Head of caudate nucleus (tissue), 42 donors: ENCODE measurements at regions not wholly inside any gene's neighbourhood (a gene's known extent, or its start where the extent isn't known, plus 50 kb on each side); places are given as distances from the start of the nearest gene placed in this dataset.
"Not testable (repeated sequence)": the region's sequence is repeated elsewhere in the genome, so short reads cannot be mapped to it uniquely, and the experiment has no call there.

ENCODE experiments used
- DNase-seq, 42 donors: peaks; one replicate each; pipeline versions ENCODE4 v3.0.0 to v3.0.0-alpha.2; 2020 to 2021; ENCODE audit warnings: mixed read lengths in 7 of 42
- intact Hi-C: fragments of 100-400 bp; cut with DNase I; formaldehyde crosslinking; loops from one replicate; pipeline ENCODE4 v1.15.0; 2022

DNA sequence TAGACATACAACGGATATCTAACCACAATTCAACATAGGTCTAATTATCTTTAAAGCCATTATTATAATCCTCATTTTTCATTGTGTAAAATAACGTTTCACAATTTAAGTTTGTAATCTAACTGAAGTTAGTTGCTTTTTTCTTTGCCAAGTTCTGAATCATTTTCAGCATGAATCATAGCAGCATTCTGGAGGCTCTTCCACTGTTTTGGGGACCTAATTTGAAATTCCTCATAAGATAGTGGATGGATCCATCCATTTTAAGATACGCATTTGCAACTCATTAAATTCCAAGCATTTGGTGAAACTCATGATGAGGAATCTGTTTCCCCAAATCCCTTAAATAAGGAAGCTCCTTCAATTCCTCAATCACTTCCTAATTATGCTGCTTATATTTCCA lies 447.1 kb upstream of the CDH10 start:
- intact Hi-C loops, result no loop called here
- no peak for DNase-seq

DNA sequence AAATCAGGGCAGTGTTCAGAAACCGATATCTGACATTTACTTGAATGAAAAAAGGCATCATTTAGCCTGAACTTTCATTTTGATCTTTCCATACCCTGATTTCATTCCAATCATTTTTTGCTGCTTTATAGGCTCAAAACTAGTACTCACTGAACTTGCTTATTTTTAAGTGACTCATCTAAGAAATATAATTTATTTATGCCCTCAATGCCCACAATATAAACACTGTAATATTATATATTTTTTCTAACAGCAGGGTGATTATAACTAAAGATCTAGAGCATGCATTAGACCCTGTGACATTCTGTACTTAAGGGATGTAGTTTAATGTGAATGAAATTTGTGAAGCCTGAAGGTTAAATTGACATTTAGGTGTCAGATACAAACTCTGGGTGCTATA lies 446.1 kb upstream of the CDH10 start:
- no peak for DNase-seq

DNA sequence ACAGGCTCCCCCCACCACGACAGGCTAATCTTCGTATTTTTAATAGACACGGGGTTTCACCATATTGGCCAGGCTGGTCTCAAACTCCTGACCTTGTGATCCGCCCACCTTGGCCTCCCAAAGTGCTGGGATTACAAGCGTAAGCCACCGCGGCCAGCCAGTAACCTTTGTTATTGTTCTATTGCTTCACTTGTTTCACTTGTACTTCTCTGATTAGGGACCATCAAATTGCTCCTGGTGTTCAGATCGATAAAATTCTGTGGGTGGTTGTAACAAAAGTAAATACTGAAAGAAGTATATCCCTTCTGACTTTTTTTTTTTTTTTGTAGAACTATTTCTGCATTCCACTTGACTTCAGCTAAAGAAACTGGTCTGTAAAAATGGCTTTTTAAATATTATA lies 445.5 kb upstream of the CDH10 start:
- intact Hi-C loops, result no loop called here
- no peak for DNase-seq

More for the DNA sequence above, 446.1 kb upstream of the CDH10 start:
- intact Hi-C loops, result no loop called here

DNA sequence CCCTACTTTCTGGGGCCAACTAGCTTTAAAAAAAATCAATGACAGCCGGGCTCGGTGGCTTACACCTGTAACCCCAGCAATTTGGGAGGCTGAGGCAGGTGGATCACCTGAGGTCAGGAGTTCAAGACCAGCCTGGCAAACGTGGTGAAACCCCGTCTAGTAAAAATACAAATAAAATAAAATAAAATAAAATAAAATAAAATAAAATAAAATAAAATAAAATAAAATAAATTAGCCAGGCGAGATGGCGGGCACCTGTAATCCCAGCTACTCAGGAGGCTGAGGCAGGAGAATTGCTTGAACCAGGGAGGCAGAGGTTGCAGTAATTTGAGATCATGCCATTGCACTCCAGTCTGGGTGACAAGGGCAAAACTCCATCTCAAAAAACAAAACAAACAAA lies 443.9 kb upstream of the CDH10 start:
- intact Hi-C loops, DNase-seq: not testable (repeated sequence)

DNA sequence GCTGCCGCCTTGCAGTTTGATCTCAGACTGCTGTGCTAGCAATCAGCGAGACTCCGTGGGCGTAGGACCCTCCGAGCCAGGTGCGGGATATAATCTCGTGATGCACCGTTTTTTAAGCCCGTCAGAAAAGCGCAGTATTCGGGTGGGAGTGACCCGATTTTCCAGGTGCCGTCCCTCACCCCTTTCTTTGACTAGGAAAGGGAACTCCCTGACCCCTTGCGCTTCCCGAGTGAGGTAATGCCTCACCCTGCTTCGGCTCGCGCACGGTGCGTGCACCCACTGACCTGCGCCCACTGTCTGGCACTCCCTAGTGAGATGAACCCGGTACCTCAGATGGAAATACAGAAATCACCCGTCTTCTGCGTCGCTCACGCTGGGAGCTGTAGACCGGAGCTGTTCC lies 438.5 kb upstream of the CDH10 start:
- DNase-seq, intact Hi-C loops: not testable (repeated sequence)

DNA sequence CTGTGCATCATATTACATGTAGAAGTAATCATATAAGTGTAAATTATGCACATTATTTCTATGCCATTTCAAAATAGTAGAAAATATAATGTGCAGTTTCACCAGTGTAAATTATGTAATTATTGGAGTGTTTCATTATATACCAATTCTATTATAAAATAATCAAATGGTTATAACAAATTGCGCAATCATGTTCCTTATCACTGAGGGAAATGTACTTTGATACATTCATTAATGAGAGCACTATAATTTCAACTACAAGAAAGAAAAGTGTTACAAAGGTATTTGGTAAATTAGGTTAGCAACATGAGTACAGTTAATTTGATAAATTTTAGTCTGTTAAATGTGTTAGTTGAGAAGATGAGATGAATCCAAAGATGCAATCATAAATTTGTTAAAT lies 421.5 kb upstream of the CDH10 start:
- no peak for DNase-seq
- intact Hi-C loops, result no loop called here

DNA sequence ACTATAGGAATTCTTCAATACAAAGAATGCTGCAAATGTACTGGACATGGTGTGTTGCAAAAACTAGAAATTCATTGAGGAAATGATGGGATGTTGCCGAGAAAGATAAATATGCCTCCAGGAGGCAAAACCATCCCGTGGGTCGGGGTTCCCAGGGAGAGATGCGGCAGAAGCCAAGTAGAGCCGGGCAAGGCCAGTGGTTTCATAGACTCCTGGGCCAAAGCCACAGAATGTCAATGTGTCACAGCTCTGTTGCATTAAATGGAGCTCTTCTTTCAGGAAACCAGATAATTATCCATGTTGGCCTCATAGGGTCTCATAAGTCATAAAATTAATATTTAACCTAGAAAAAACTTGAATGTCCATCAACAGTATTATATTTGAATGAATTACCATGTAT lies 419.5 kb upstream of the CDH10 start:
- DNase-seq, result no peak
- intact Hi-C loops, result no loop called here

DNA sequence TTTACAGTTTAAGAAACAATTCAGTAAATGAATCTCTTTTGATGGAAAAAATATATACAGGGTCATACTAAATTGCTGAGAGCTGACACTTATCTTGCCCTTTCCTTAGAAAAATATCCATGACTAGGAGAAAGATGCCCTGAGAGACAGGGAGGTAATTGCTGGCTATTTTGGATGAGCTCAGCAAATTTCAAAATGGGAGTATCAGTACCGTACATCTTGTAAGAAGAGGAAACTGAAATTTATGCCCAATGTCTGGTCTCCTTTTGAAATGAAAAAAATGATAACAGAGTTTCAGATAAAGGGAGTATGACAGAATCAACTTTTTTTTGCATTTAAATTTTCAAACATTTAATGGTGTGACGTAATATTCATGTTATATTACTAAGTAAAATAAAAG lies 415.8 kb upstream of the CDH10 start:
- intact Hi-C loops, result no loop called here
- DNase-seq, result no peak

DNA sequence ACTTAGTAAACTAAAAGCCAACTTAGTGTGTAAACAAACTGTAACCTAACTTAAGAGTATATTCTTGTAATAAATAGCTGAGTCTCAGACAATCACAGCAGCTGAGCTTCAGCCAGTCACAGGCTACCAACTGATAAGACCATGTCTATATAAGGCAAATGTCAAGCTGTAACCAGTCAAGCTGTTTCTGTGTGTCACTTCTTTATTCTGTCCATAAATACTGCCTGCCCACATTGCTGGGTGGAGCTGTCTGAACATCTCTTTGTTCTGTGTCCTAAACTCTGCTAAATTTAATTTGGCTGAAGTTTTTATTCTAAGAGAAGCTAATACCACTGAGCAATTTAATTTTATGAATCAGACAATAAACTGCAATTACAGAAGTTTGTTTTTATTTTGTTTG lies 412.1 kb upstream of the CDH10 start:
- intact Hi-C loops, result no loop called here
- DNase-seq, result no peak

DNA sequence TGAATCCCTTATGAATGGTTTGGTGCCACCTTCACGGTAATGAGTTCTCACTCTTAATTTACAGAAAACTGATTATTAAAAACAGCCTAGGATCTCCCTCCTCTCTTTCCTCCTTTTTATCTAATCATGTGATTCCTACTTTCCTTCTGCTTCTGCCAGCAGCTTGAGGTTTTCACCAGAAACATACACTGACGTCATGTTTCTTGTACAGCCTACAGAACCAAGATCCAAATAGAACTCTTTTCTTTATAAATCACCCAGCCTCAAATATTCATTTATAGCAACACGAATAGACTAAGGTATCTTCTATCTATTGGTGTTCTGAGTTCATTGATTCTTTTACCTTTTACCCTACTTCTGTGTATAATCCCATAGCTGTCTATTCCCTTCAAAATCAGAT lies 388.9 kb upstream of the CDH10 start:
- intact Hi-C loops, result no loop called here
- DNase-seq, result no peak

DNA sequence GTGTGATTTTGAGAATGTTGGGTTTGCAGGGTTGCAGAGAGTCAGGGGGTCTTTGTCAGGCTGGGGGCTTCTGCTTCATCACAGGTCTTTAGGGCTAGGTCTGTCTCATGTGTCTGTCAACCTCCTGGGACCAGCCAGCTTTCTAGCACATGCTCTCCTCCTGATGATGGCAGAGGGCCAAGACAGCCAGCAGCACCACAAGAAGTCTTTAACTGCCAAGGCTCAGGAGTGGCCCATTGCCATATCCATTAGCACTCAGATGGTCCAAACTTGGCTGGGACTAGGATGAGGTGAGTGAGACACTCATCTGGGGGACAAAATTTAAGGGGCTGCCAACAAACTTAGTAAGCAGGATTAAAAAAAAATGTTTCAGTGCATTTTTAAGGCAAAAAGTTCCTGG lies 384.2 kb upstream of the CDH10 start:
- peak in 19 of 42 donors; percentile 1 to 44 (median 13) for DNase-seq
- intact Hi-C loops, result no loop called here

DNA sequence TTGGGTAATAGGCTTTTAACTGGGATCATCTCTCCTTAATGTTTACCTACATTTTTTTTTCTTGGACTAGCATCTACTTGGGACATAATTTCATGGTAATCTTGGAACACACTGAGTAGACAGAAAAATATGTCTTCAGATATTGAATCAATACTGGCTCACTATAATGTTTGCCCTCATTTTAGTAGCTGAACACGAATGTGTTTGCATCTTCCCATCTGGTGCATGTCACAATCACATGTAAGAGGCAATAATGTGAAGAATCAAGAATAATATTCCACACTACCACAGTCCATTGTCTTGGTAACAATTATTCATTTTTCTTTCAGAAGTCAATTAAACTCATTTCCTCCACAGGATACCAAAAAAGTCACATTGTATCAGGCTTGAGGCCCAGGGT lies 382.7 kb upstream of the CDH10 start:
- DNase-seq, result no peak
- intact Hi-C loops, result no loop called here

DNA sequence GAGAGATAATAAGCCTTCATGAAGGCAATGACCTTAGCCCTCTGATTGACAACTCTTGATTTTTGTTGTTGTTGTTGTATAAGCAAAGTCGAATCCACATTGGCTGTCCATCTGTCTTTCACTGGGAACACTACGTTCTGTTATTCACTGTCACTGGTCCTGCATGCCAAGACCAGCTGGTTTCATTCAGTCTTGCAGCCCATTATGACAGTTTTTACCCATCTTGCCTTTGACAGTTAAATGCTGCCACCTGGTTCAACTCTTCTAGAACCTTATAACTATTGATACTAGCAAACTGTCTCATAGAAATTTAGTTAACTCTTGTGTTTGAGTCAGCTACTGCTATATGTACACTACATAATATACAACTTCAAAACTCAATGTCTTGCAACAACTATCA lies 382.3 kb upstream of the CDH10 start:
- intact Hi-C loops, result no loop called here
- DNase-seq, result no peak

DNA sequence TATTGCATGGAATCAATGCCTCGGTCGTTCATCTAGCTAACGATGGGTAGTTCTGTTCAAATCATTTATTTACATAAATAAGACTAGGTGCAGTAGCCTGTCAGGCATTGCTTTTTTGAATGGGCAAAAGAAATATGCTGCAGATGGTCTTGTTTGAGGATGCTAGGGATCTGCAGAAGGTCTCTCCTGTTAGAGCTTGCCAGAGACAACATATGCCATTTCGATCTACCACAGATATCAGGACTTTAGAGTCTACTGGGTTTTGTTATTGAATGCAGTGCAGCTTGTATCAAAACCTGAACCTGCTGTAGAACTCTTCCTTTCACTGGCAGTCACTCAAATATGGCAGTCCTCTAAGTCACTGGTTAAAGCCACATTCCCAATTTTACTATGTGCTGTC lies 381.1 kb upstream of the CDH10 start:
- no peak for DNase-seq
- intact Hi-C loops, result no loop called here

DNA sequence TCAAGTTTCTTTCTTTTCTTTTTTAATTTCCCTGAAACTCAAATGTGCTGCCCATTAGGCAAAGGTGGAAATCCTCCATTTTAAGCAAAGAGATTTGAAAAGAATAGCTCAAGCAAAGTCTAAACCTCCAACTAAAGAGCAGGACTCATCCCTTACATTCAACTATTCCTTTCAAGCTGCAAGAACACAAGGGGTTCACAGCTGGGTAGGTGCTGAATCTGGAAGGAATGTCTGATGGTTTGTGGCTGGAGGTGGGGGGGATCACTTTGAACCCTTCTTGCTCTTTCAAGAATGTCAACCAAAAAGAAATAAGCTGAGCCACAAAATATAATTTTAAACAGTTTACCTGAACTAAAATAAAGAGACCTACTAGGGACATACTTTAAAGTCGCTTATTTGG lies 375.7 kb upstream of the CDH10 start:
- no peak for DNase-seq
- intact Hi-C loops, result no loop called here

DNA sequence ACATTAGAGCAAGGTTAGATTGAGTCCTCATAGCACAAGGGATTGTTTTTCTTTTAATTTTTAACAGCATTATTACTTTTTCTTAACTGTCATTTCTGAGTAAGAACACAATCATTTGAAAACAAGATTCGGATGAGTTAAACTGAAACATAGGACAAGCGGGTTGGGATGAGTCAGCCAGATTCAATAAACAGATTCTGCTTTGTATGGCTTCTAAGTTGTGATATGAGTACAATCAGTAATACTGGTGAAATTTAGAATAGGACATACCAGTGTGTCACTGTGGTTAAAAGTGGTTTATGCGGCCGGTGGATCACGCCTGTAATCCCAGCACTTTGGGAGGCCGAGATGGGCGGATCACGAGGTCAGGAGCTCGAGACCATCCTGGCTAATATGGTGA lies 364.3 kb upstream of the CDH10 start:
- intact Hi-C loops, result no loop called here

DNA sequence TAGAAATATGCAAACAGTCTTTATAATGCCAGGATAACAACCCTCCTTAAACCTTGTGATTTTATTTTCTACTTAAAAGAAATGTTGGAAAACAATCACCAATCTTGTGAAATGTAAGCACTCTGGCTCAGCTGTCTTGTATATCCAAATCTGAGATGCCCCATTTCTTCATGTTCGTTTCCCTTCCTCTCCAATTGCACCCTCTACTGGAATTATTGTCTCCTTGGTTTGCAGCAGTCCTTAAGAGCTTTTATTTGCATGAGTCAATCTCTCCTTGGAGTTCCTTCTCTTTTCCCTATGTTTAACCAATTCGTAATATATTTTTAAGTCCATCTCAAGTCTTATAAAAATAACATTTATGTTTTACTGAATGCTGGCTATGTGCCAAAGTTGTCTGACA lies 362.0 kb upstream of the CDH10 start:
- intact Hi-C loops, result no loop called here
- peak in 1 of 42 donors; percentile 7 for DNase-seq

More for the DNA sequence above, 364.3 kb upstream of the CDH10 start:
- no peak for DNase-seq

DNA sequence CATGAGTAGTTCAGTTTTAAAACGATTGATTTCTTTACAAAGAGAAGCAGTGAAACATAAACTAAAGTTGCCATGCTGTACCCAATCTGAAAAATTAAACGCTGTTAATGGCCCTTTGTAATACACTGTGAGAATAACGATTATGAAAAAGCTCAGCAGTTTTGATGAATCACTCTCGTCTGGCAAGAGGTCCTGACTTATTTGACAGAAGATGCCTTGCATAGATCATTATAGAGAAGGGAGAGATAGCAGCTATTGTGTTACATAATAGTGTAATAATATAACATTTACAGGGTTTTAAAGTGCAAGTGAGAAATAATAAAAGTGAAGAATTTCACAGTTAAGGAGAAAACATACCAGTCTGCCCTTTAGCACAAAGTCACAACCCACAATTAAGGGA lies 361.5 kb upstream of the CDH10 start:
- DNase-seq, result peak in 2 of 42 donors; percentile 3 to 6
- intact Hi-C loops, result no loop called here

DNA sequence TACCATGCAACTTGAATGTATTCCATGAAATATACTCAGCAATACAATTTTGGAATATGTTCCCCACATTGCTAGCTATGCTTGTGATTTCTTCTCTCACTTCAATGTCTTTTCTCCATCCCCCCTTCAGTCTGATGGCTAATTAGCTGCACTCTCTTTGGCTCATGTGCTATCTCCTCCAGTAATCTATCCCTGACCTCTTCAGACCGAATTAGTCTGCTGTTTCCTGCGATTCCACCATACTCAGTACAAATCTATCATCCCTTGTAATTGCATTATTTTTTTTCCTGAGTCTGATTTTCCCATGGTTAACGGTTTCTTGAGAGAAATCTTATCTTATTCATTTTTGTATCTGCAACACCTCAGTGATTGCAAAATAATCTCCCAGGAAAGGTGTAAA lies 360.7 kb upstream of the CDH10 start:
- DNase-seq, result no peak
- intact Hi-C loops, result no loop called here

DNA sequence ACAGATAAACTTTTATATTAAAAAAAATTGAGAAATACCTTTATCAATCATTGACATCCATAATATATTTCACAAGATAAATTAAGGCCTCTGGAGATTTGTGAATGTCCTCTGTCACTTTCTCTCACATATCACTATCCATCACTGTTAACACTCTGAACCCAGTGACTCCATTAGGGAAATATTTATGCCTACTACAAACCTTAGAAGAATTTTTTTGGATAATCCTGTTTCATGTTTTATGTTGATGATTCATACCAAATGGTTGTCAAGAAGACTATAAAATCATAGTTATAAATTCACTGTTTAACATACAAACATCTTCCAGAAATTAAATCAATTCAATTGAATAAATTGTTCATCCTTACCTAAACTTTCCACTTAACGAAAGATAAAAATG lies 357.6 kb upstream of the CDH10 start:
- intact Hi-C loops, result no loop called here

DNA sequence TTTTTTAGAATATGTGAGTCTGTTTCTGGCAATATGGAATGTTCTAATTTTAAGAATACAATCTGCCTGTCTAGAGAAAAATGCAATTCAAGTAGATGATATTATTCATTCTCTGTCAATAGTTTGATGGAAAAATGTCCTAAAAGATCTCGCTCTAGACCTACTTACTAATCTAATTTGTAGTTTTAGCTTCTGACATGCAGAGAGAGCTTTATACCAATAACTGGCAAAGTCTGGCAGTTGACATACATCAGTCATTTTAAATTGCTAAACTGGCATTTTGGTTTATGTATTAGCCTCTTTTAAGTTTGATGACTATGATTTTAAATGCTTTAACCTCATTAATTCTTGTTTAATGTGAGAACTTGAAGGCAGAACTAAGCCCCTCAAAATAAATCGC lies 355.0 kb upstream of the CDH10 start:
- intact Hi-C loops, result no loop called here
- no peak for DNase-seq

More for the DNA sequence above, 357.6 kb upstream of the CDH10 start:
- DNase-seq, result no peak

DNA sequence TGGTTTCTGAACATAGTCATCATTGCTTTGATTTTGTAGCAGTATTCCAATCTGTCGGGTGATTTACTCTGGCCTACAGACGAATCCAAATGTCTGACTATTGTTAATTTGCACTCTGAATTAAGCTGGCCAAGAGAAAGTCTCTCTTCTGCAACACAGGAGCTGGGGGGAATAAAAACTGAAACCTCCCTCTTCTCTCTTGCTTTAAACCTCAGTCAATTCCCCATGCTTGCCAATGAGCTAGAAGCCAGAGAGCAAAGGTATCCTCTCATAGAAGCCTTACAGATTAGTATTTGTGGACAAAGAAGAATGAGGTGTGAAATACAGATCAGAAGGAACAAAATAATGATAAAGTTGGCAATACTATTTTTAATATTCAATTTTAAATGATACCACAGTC lies 353.9 kb upstream of the CDH10 start:
- intact Hi-C loops, result no loop called here
- DNase-seq, result no peak
